HG03460 (cell line): ENCODE measurements at regions not wholly inside any gene's neighbourhood (a gene's known extent, or its start where the extent isn't known, plus 50 kb on each side); places are given as distances from the start of the nearest gene placed in this dataset.

Experiments used
- ATAC-seq: cut with Tn5 transposase; IDR thresholded peaks from one replicate; pipeline ENCODE4 v1.9.1; 2021; ENCODE audit not compliant: unreplicated experiment

DNA sequence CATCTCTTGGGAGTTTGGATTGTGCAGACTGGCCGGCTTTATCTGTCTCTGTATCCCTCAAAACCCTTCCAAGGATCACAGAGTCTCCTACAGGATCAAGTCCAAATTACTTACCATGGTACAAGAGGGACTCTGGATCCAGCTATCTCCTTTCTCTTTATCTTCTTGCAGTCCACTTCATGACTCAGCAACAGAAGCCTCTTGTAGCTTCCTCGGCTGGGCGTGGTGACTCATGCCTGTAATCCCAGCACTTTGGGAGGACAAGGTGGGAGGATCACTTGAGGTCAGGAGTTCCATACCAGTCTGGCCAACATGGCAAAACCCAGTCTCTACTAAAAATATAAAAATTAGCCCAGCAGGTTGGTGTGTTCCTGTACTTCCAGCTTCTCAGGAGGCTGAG, 189.7 kb downstream of the BCAT1 start:
- ATAC-seq: no peak

DNA sequence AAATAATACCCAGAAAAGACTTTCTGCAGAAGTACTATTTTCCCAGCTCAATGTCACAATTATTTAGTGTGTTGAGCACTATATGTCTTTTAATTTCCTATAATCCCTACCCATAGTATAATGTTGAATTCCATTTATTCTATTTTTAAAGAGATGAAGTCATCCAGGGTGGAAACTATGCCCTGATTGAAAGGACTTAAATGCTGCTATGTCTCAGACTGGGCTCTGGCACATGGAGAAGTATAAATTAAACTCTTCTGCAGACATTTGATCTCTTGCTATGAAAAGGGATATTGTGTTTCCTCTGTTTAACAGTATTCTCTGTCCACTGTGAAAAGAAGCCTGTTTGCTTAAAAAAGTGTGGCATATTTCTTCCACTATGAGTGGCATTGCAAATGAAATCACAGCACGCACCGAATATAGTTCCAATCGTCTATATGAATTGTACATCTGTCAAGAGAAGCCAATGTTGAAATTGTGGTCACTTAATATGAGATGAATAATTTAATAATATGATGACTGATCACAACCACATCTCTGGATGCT, 192.3 kb downstream of the BCAT1 start:
- no peak for ATAC-seq

DNA sequence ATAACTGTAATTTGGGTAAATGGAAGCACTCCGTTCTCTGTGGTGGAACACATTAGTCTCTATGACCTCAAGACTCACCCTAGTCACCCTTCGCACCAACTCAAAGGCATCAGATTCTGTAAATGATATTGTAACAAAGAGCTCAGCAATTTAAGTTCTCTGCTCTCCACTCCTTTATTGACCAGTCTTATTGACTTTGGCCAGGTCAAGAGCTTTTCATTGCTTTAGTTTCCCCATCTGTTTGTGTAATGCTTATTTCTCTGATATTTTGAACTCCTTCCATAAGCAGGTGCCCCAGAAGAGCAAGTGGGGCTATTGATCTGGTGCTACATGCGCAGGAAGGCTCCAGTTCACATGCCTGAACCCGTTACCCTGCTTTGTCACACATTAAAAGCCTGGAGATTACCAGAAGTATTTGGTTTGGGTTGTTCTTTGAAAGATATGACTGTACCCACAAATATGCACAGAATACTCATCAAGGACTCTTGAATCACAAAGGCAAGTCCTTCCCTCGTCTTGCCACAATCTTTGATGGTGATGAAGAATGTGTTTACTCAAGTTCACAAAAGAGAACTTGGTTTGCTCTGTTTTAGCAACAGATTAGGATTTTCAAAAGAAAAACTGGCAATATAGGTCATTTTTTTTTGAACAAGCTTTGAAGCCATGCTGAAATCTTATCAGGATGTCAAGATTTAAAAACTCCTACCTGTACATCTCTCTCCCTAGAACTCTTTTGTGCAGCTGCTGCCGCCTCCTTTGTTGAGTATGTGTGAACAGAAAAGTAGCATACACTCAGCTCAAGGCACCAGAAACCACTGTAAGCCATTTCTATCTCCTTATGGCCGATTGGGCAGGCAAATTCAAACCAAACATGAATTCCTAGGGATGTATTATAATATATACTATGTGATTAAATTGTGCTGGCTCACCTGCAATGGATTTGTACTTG, 193.9 kb downstream of the BCAT1 start:
- ATAC-seq: no peak

DNA sequence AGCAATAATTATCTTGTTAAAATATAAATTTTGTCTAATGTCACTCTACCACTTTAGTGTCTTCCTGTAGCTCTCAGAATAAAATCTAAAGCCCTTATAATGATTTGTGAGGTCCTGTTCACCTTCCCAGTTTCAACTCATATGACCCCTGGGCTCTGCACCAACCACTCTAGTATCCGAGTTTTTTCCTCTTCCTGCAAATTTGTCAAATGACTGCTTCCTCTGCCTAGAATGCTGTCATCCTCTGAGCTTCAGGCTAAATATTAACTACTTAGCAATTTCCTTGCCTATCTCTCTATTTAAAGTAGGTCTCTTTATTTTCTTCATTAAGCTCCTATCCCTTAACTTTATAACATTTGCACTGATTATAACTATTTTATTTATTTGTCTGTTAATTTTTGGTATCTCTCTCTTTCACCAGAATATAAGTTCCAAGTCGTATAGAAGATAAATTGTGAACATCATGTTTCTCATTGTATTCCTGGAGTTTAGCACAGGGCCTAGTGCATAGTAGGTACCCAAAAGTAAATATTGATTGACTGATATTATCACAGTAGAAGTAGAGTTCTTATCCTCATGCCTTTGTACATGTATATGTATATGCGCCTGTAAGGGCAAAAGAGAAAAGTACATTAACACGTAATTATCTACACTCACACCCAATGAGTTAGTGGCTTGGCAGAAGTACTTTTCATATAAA, 196.0 kb downstream of the BCAT1 start:
- ATAC-seq: no peak

DNA sequence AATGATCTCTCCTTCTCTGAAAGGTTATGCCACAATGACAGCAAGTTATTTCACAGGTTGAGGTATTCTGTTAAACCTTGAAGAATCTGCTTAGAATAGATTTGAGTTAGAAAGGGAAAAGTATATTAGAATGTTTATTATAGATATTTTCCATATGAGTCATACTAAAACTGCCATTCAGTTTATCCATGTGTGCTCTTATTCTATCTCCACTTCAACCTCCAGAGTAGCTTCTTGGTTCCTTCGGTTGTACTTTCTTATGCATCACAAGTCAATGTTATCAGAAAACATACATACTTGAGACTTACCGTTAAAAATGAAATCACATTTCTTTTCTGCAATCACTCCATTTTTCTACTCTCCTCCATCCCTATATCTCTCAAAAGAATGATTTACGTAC, 197.7 kb downstream of the BCAT1 start:
- no peak for ATAC-seq

DNA sequence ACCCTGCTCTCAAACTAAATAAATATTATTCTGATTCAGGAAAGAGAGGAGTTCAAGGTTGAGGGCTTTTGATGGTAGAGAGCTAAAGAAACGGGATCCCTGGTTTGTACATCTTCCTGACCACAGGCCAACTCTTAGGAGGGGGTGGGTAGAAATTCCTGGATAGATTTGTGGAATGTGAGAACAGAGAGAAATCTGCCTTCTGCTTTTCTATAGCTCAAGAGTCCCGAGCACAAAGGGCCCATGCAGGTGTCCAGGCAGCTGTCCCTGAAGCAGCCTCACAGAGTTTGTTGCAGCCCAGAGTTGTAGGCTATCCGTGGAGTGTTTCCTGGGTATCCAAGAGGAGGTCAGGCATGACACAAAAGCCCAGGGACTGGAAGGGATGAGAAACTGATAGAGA, 198.6 kb downstream of the BCAT1 start:
- ATAC-seq: no peak

DNA sequence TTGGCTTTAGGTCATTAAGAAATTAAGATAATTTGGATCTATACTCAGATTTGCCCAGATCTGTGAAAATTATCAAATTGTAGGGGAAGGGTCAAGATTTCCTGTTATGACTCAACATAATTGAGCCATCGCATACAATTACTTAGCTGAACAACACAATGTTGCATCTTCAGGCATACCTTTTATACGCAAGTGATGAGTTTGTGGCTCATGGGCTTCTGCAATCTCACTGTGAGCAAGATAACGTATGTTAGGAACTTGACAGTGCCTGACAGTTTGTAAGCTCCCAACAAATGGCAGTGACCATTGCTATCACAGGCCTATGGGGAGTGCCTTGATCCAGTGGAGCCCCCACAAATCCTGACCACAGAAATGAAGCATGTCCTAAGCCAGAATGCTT, 199.7 kb downstream of the BCAT1 start:
- no peak for ATAC-seq

DNA sequence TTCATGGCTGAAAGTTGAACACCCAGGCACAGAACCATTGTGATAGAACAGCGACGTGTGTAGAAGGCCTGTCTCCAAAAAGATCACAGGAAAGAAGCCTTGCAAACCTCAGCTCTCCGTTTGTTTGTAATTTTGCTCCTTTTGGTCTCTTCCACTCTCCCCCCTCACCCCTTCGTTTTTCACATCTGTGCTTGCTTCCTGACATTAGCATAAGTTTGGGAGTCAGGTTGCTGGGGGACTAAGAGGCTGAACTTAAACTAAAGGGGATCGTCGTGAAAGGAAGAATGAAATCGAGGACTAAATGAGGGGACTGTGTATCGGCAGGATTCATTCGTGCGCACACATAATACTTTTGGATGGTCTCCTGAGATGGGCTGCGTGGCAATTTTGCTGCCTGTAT, 200.6 kb downstream of the BCAT1 start:
- ATAC-seq: no peak

DNA sequence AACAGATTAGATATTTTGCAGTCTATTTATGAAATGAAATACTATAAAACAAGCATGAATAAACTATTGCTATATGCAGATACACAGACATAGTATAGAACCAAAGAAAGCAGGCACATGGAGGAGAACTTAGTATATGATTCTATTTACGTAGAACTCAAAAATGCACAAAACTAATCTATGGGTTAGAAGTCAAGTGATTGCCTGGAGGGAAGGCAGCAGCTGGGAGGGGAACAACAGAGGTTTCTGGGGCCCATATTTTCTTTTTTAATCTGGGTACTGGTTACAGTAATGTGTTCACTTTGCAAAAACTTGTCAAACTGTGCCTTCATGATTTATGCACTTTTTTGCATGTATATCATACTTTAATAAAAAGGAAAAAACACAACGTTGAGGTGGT, 202.0 kb downstream of the BCAT1 start:
- no peak for ATAC-seq

DNA sequence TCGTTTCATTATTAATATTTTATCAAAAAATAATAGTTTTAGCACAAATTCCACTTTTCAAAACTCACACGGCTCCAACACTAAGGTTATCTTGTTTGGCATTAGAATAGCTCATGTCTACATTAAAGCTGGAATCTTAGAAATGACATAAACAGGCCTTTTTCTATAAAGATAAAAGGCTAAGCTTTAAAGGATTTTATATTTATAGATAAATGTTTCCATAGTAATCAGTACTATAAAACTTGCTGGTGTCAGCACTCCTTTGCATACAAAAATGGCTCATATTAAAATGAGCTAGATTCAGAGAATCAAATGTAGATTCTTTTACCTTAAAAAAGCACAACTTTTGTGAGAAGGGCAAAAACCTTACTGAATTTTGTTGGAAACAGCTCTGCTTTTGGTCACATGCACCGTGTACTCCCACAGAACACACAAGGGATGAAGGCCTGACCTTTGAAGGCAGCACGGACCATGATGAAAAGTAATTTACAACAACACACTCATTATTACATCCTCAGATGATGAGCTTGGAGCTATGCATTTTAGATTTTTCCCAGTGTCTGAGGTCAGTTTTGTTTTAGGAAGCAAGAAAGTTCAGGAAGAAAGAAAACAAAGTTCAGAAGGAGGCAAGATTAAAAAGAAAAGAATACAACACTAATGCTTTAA, 202.8 kb downstream of the BCAT1 start:
- no peak for ATAC-seq

DNA sequence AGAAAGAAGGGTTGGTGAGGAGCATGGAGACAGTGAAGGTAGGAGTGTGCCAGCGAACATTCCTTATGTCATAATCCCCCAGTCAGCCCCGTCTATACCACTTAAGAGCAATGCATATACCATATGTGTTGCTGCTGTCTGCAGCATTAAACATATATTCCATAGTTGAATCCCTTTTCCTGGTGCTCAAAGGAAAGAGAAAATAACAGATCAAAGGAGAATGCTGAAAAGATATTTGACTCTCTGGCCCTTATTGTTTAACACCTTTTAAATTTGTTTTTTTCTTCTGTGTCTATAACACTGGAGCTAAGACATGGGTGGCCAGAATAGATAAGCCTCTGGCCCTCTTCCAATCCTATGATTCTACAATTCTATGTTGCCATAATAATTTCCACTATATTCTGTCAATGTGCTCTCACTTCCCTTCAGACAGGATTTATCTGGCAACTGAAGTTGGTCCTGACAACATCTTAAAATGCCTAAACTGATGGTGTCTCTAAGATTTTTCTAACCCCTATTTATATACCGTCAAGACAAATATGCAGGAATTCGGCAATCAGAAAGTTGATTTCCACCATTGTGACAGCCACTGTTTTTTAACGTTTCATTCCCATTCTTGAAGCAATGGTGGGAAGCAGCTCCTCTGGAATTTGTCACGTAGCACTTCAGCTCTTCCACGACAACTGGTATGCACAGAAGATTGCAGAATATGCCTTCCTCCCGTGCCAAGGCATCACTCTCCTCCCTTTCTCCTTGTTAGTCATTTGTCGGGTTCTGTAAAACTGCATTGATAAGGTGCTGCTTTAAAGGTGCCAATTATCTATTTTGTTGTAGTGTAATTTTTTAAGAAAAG, 204.7 kb downstream of the BCAT1 start:
- ATAC-seq: no peak

DNA sequence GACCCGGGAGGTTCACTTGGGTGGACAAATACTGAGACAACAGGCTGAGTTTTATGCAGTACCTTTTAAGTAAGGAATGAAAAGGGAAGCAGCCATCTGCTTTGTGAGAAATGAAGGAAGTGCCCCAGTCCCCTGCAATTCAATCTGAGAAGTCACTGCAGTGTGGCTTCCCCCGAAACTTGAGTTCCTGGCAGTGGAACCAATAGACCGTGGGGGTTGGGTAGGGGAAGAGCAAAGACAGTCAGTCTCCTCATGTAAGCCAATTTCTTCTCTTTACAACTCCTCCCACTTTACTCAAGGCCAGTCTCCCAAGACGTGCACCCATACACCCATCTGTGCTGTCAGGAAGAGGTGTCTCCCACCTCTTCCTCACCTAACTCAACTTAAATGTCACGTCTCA, 206.5 kb downstream of the BCAT1 start:
- ATAC-seq: peak; percentile 81

DNA sequence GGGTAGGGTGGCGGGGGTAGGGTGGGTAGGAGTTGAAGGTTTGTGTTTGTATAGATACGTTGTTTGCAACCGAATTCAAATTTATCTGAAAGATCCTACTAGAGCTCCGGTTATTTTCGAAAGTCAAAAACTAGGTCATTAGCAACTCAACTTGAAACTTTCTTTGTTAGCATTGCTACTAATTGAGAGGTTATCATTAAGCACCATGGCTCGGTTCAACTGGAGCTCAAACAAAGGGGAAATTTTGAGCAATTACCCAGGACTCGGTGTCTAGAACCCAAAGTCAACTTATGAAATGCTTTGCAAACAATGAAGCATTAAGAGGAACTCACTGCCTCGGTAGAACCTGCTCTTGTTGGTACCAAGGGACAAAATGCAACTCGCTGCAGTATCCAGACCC, 207.7 kb downstream of the BCAT1 start:
- ATAC-seq: no peak

DNA sequence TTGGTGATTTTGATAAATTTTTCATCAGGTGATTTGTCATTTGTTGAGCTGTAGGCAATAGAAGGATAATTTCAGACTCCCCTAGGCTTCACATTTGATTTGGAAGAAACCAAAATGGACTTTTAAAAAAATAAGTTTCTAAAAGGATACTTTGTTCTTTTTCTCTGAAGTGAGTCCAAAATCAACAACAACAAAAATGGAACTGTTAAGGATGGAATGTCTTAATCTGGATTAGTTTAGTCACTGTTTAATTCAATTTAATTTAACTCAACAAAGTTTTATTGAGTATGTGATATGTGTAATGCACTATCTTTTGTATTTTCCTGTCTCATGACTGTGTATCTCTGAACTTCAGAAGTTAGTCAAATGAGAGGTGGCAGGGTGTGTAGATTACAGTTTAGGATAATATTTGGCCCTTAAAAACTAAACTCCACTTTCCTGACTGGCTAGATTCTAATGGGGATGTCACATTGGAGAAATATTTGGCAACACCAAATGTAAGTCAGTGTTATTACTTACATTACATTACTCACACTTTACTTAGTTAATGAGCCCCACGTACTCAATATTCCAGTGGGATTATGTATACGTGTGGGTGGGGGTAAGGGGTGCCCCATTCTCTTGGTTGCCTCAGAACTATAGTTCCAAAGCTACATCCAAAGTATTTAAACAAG, 209.7 kb downstream of the BCAT1 start:
- no peak for ATAC-seq

DNA sequence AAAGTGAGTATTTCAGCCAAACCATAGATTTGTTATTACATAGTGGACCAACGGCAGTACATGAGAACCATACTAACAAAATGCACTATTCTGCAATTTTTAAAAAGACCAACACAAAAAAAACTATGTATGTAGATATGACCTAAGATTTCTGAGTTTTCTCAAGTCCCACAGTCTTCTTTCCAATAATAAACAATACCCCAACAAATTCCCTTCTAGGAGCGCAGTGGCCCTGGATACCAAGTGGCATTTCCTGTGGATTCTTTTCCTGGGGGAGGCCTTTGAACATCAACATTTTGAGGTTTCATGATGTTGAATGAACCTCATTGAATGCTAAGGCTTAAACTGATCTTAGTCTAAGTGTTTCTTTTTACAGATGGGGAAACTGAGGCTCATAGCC, 210.5 kb downstream of the BCAT1 start:
- ATAC-seq: no peak

DNA sequence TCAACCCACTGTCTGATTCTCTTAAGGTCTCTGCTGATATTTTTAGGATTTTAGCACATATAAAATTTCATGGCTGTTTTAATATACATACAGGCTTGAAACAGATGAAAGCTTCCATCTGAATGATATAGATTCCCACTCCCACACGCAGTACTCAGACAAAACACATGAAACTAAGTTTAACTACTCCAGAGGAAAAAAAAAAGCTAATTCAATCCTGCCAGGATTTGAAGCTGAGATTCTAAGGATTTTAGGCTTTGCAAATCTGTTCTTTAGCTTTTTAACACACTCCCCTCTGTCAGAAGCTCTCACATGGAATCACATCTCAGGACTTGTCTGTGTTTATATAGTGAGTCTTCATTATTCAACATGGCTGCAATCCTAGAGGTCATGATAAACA, 217.3 kb downstream of the BCAT1 start:
- no peak for ATAC-seq

DNA sequence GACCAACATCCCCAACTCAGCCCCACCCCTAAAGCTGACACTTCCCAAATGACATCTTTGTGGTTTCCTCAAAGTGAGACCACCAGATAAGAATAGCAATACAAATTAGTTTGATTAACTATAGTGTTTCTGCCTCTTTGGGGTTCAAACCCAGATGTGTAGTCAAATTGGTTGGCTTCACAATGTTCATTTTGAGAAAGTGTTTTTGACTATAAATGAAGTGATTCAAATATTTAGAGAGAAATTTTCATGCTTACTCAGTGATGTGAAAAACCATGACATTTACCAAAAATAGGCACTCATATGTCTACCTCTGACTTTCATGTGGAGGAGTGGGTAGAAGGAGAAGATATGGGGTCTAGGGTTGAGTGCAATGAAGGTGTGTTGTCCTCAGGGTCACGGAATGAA, 218.4 kb downstream of the BCAT1 start:
- ATAC-seq: no peak

DNA sequence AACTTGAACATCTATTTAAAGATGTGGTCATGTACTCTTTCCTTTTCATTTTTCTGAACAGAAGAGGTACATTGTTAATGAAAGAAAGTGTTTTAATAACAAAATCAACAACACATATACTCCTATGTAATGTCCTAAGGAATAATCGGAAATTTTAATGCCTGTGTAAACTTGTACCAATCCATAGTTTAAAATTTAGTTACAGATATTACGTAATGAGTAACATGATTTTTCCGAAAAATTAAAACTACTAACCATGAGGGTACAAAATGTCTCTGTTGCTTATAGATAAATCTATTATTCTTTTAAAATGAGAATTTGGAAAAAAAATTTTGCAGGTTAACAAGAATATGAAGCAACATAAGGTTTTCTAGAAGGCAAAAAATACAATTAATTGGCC, 220.1 kb downstream of the BCAT1 start:
- ATAC-seq: no peak

DNA sequence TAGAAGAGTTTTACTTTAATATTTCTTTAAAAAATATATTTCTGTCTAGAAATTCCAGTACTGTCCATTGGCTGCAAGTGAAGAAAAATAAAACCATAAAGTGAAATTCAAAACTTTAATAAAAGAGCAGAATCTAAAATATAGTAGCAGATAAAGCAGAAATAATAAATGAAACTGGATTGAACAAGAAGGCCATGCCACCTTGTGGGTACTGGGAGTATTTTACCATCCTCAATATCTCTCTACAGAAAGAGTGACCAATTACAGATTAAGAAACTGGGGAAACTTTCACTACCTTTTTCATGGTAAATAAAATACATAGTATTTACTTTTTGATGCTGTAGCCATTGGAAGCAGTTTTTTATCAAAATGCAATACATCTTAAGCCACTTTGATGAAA, 220.5 kb downstream of the BCAT1 start:
- ATAC-seq: no peak

DNA sequence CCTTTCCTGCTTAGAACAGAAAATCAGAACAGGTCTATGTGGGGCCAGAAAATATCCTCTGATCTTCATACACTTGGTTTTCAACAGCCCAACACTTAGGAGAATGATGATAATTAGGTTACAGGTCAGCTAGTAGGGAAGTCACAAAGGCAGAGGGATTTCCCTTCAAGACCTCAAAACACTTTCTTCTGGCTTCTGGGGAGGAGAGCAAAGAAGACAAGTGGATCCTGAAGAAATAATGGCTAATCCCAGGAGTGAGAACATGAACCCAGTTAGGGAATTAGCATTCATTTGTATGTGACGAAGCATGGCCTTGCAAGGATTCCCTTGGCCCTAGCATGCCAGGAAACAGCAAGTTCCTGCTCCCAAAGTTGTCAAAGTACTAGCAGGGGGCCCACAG, 223.3 kb downstream of the BCAT1 start:
- no peak for ATAC-seq
